ENCODE measurements at regions not wholly inside any gene's neighbourhood (a gene's known extent, or its start where the extent isn't known, plus 50 kb on each side); places are given as distances from the start of the nearest gene placed in this dataset.

DNA sequence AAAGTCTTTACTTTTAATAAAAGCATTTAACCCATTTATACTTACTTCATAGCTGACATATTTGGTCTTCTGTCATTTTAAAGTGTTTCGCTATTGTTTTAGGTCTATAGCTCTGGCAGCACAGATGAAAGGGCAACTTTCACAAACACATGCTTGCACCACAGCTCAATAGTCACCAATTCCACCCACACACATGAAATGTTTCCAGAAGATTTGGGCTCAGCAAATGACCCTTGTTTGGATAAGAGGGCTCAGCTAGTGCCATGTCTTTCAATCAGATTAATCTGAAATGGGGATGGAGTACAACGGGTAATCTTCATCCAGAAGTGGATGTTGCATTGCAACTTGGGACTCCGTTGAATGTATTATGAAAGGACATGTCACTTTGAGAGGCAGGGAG, 176.0 kb downstream of the FGF18 start:
- TF ChIP-seq, protein P1, sequence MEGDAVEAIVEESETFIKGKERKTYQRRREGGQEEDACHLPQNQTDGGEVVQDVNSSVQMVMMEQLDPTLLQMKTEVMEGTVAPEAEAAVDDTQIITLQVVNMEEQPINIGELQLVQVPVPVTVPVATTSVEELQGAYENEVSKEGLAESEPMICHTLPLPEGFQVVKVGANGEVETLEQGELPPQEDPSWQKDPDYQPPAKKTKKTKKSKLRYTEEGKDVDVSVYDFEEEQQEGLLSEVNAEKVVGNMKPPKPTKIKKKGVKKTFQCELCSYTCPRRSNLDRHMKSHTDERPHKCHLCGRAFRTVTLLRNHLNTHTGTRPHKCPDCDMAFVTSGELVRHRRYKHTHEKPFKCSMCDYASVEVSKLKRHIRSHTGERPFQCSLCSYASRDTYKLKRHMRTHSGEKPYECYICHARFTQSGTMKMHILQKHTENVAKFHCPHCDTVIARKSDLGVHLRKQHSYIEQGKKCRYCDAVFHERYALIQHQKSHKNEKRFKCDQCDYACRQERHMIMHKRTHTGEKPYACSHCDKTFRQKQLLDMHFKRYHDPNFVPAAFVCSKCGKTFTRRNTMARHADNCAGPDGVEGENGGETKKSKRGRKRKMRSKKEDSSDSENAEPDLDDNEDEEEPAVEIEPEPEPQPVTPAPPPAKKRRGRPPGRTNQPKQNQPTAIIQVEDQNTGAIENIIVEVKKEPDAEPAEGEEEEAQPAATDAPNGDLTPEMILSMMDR (IDR thresholded peaks at IDR 0.05), result no peak
- no peak for TF ChIP-seq POLR2A (IDR thresholded peaks at IDR 0.05)
- ATAC-seq, result peak in 2 of 4 donors; percentile 21 to 66
- Histone ChIP-seq H3K36me3 (no peaks in the 10 kb centered on the region), H3K27me3 (no peaks in the 10 kb centered on the region), H3K27ac (no peak overlapping the region), H3K4me3 (no peak overlapping the region), H3K4me1 (no peaks in the 10 kb centered on the region), H3K9me3 (no peaks in the 10 kb centered on the region)
- 50% methylated on average over 3 of the region's 3 CpGs for WGBS (ENCODE audit: insufficient coverage, low coverage, low lambda C conversion rate, missing lambda C conversion rate)
- intact Hi-C loops (cut with DNase I), result no loop called here
- DNase-seq, result peak in 1 of 3 donors; percentile 2

DNA sequence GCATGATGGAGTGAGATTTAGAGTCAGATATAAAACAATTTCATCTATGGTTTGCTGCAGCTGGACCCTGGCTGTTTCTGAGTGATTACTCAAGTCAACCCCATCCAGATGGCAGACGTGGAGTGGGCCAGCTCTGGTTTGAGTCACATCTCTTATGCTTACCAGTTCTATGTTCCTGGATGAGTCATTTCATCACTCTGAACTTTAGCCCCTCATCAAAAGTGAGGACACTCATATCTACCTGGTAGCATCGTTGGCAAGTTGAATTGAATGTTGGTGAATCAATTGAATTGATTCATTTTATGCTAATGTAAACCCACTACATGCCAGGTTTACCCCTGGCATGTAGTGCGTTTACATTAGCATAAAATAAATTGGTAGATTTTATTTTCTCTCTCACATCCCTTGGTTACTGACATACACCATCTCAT, 176.4 kb downstream of the FGF18 start:
- Histone ChIP-seq H3K27ac (no peak overlapping the region), H3K9me3 (no peaks in the 10 kb centered on the region), H3K36me3 (no peaks in the 10 kb centered on the region), H3K4me1 (no peaks in the 10 kb centered on the region), H3K4me3 (no peak overlapping the region), H3K27me3 (no peaks in the 10 kb centered on the region)
- DNase-seq (peak in 2 of 3 donors; percentile 19 to 48), ATAC-seq (peak in 2 of 4 donors; percentile 46 to 95)
- TF ChIP-seq, protein P1 (IDR thresholded peaks at IDR 0.05), result no peak
- no peak for TF ChIP-seq POLR2A (IDR thresholded peaks at IDR 0.05)
- 12% methylated on average over 2 of the region's 3 CpGs for WGBS (ENCODE audit: insufficient coverage, low coverage, low lambda C conversion rate, missing lambda C conversion rate)
- intact Hi-C loops (cut with DNase I), result no loop called here

DNA sequence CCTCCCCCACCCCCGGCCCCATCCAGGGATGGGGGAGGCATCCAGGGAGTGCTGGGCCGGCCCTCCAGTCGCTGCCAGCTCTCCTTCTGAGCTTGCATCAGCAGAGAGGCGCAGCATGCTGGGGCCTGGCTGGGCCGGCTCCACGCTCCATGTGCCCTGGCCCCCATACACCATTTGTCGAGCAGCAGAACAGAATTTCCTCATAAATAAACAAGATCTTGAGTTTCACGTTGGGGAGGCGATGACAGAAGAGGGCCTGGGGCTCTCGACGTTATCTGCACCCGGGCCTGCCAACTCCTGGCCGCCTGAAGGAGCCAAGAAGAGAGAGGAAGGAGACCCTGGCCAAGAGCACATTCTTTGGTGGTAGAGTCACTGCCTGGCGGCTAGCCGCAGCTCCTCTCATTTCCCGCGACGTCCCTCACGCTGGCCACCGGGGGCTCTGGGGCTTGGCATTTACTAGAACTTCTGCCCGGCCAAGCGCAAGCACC, 177.0 kb downstream of the FGF18 start:
- no peaks in the 10 kb centered on the region for H3K36me3 ChIP-seq
- TF ChIP-seq, protein P1 (IDR thresholded peaks at IDR 0.05), result no peak
- no peak for TF ChIP-seq POLR2A (IDR thresholded peaks at IDR 0.05)
- no peaks in the 10 kb centered on the region for H3K9me3 ChIP-seq
- WGBS (ENCODE audit: insufficient coverage, low coverage, low lambda C conversion rate, missing lambda C conversion rate), result 27% methylated on average over 3 of the region's 22 CpGs
- DNase-seq (peak in 1 of 3 donors; percentile 43), ATAC-seq (peak in 1 of 4 donors; percentile 11)
- no peaks in the 10 kb centered on the region for H3K4me1 ChIP-seq
- H3K27ac ChIP-seq, result no peak overlapping the region
- H3K4me3 ChIP-seq, result no peak overlapping the region
- intact Hi-C loops (cut with DNase I), result no loop called here
- H3K27me3 ChIP-seq, result no peaks in the 10 kb centered on the region

DNA sequence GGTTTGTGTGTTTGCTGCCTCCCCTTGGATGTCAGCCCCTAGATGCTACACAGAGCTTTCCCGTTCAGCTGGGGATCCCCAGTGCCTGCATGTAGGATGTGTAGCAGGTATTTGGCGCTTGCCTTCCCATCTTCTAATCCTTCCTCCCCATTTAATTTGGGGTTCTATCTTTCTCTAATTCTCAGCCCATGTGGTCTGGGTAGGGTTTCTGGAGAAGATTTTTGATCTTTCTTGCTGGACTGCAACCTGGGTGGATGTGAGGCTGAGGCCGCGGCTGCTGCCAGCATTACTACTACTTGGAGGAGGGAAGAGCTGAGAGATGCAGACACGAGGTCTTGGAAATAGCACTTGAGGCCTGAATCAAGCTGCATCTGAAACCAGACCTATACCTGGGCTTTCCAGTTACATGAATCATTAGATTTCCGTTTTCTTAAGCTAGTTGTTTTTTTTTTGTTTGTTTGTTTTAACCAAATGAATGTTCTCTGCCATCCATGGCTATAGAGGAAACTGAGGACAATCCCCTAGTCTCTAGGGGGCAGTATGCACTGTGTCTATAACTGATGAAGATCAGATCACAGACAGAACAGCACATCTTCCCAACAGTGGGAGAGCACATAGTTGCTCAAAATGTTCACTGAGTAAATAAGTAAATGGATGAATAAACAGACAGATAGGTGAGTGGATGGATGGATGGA, 178.6 kb downstream of the FGF18 start:
- no peaks in the 10 kb centered on the region for H3K9me3 ChIP-seq
- no peaks in the 10 kb centered on the region for H3K4me1 ChIP-seq
- DNase-seq (peak in 1 of 3 donors; percentile 3), ATAC-seq (no peak)
- H3K4me3 ChIP-seq, result no peak overlapping the region
- no peaks in the 10 kb centered on the region for H3K36me3 ChIP-seq
- no peak overlapping the region for H3K27ac ChIP-seq
- no peaks in the 10 kb centered on the region for H3K27me3 ChIP-seq
- WGBS (ENCODE audit: insufficient coverage, low coverage, low lambda C conversion rate, missing lambda C conversion rate), result 69% methylated on average over 6 of the region's 6 CpGs
- intact Hi-C loops (cut with DNase I), result no loop called here
- TF ChIP-seq, protein P1 (IDR thresholded peaks at IDR 0.05), result peak in 1 of 4 donors; percentile 10
- TF ChIP-seq POLR2A (IDR thresholded peaks at IDR 0.05), result no peak

All from right lobe of liver (tissue), 6 donors.